AG09309 (cell line): ENCODE measurements at regions not wholly inside any gene's neighbourhood (a gene's known extent, or its start where the extent isn't known, plus 50 kb on each side); places are given as distances from the start of the nearest gene placed in this dataset.
"Not testable (repeated sequence)": the region's sequence is repeated elsewhere in the genome, so short reads cannot be mapped to it uniquely, and the experiment has no call there.

Experiments
- DNase-seq: peaks from one replicate; pipeline ENCODE4 v3.0.0-alpha.2; 2010; ENCODE audit warnings: low read depth
- H3K4me3 ChIP-seq: 2 replicates; pipeline ENCODE4 v1.5.1; 2011; ENCODE audit warnings: mild to moderate bottlenecking, low read depth, low read length, moderate library complexity; ENCODE audit not compliant: control insufficient read depth
- TF ChIP-seq, protein P1 (sequence below): IDR thresholded peaks from 2 replicates; pipeline ENCODE4 v1.5.1; 2011; ENCODE audit warnings: mild to moderate bottlenecking, low read depth, low read length, inconsistent platforms; ENCODE audit not compliant: insufficient read depth, control insufficient read depth; ENCODE audit errors: missing control alignments

DNA sequence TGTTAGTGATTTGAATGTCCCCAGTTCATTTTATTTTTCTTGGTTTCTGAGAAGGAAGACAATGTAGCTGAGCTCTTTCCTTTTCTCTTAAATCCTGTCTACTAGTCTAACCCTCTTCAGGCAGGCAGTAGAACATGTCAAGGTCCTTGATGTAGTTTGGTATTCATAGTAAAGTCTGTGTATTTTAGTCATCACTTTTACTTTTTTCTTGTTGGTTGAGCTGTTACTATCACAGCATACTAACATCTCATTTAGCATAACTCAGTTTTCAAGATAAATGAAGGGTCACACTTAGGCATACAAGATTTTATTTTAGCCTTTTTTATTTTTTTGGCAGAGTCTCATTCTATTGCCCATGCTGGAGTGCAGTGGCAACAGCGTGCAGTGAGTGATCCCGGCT is 70.5 kb downstream of the KPNA2 start:
- DNase-seq = no peak
- TF ChIP-seq, protein P1, sequence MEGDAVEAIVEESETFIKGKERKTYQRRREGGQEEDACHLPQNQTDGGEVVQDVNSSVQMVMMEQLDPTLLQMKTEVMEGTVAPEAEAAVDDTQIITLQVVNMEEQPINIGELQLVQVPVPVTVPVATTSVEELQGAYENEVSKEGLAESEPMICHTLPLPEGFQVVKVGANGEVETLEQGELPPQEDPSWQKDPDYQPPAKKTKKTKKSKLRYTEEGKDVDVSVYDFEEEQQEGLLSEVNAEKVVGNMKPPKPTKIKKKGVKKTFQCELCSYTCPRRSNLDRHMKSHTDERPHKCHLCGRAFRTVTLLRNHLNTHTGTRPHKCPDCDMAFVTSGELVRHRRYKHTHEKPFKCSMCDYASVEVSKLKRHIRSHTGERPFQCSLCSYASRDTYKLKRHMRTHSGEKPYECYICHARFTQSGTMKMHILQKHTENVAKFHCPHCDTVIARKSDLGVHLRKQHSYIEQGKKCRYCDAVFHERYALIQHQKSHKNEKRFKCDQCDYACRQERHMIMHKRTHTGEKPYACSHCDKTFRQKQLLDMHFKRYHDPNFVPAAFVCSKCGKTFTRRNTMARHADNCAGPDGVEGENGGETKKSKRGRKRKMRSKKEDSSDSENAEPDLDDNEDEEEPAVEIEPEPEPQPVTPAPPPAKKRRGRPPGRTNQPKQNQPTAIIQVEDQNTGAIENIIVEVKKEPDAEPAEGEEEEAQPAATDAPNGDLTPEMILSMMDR = no peak
- no peak overlapping the region for H3K4me3 ChIP-seq

DNA sequence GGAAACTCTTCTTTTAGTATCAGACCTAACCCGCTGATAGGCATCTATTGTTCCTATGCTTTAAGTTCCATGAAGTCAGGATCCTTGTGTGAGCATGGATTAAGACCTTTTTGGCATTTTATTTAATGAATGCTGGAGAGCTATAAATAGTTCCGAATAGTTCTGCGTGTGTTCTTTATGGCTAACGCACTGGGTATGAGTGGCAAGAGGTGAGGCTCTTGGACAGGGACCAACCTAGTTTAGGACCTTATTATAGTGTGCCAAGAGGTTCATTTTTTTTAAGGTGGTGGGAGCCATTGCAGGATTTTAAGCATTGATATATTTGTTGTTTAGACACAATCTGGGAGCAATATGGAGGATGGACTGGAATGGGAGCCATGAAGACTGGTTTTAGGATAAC is 71.8 kb downstream of the KPNA2 start:
- TF ChIP-seq, protein P1 = no peak
- no peak for DNase-seq
- H3K4me3 ChIP-seq = no peak overlapping the region

DNA sequence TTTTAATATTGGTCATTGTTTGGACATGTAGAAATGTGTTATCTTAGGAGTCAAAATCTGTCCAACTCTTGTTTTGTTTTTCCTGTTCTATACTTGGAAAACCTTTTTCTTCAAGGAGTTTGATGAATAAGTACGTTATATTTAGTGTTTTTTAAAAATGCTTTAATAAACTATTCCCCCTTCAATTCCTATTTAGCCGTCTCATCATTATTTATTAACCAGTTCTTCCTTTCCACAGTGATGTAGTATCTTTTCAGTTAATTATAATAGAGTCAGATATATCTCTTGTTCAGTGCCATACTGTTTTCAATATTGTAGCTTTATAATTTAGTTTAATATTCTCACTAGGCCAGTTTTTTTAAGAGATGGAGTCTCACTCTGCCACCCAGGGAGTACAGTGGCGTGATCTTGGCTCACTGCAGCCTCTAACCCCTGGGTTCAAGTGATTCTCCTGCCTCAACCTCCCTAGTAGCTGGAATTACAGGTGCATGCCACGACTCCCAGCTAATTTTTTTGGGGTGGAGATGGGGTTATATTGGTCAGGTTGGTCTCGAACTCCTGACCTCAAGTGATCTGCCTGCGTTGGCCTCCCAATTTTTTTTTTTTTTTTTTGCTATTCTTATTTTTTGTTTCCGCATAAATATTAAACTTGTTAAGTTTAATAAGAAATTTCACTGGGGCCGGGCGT is 72.9 kb downstream of the KPNA2 start:
- H3K4me3 ChIP-seq = no peak overlapping the region
- TF ChIP-seq, protein P1 = no peak
- DNase-seq = no peak

DNA sequence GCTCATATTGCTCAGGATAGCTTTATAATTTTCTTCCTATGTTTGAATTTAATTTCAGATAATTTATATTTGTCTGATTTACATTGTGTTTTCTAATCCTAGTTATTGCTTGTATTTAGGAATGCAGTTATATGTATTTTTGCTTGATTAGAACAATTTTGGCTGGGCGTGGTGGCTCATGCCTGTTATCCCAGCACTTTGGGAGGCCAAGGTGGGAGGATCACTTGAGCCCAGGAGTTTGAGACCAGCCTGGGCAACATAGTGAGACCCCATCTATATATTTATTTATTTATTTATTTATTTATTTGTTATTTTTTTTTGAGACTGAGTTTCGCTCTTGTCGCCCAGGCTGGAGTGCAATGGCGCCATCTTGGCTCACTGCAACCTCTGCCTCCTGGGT is 73.9 kb downstream of the KPNA2 start:
- not testable (repeated sequence) for DNase-seq, H3K4me3 ChIP-seq

DNA sequence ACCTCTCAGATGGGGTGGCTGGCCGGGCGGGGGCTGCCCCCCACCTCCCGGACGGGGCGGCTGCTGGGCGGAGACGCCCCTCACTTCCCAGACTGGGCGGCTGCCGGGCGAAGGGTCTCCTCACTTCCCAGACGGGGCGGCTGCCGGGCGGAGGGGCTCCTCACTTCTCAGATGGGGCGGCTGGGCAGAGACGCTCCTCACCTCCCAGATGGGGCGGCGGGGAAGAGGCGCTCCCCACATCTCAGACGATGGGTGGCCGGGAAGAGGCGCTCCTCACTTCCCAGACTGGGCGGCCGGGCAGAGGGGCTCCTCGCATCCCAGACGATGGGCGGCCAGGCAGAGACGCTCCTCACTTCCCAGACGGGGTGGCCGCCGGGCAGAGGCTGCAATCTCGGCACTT is 80.7 kb downstream of the KPNA2 start:
- H3K4me3 ChIP-seq, DNase-seq: not testable (repeated sequence)

DNA sequence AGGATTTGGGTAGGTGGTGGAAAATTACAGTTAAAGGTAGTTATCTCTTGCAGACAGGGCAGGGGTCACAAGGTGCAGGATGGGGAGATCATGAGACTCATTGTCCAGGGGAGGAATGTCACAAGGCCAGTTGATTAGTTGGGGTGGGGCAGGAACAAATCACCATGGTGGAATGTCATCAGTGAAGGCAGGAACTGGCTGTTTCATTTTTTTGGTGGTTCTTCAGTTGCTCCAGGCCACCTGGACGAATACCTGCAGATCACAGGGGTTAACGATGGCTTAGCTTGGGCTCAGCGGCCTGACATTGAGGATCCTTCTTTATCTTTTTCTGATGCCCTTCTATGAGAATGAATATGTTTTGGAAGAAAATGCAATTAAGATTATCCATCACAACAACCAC is 87.1 kb downstream of the KPNA2 start:
- H3K4me3 ChIP-seq = no peak overlapping the region
- TF ChIP-seq, protein P1 = no peak
- no peak for DNase-seq

DNA sequence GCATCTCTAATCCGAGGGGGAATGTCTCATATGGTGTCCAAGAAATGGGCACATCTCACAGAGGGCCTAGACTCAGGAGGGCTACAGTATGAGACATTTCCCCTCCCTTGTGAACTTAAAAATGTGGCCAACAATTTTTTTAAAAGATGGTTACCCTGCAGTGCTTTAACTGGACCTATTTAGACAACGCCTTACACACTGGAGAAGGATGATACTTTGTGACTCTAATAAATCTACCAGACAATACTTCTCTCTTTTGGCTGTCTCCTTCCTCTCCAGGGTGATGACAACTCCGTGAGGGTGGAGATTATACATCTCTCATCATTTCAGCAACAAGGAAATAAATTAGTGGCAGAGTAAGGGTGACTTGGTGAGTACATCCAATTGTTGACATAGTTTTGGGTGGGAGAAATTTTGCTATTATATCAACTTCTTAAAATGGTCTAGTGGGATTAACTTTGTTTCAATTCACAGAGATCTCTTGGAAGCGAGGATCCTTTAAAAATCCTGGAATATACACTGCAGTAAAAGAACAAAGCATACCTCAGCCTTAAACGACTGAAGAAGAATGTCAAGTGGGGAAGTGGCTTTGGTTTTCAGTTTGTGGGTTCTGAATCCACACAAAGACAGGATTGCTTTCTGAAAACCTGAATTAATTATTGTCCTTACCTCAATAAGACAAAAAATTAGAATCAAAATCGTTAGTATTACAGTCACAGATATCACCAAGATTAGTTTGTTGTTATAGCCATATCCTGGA is 89.8 kb downstream of the KPNA2 start:
- TF ChIP-seq, protein P1 = no peak
- DNase-seq = no peak
- no peak overlapping the region for H3K4me3 ChIP-seq

DNA sequence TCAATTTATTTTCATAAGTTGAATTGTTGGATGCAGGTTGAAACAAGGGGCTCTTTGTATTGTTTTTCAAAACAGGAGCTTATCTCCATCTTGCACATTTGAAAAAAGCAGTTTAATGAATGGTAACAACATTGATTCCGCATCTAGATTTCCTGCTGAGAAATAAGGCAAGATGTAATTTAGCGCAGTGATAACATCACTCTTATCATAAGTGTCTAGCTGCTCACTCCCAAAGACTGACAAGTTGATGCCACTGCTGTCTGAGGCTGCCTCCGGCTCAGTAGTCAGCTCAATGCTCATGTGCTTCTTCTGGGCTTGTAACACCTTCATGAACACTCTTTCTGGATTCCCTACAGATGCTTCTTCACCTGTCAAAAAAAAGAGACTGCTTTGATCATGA is 92.4 kb downstream of the KPNA2 start:
- no peak for DNase-seq
- H3K4me3 ChIP-seq = no peak overlapping the region
- TF ChIP-seq, protein P1 = no peak
